ENCODE measurements at regions not wholly inside any gene's neighbourhood (a gene's known extent, or its start where the extent isn't known, plus 50 kb on each side); places are given as distances from the start of the nearest gene placed in this dataset.

GRCh38 chr2:172204762-172205161, 102.1 kb upstream of the DLX2 start:
- no peak for DNase-seq

DNA sequence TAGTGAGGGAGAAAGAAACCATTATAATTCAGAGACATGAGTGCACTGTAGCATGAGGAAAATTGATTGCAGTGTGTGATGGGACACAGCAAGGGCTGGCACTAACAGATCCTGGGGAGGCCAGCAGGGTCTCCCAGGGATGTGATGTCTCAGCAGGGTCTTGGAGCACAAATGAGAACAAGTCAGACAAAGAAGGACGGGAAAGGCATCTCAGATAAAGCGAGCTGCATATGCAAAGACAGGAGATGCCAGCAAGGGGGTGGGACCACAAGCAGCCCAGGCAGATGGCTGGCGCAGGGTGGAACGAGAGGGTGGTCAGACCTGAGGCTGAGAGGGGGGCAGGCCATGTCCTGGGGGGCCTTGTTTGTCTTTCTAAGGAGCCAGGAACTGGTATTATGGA, 102.6 kb upstream of the DLX2 start:
- no peak for DNase-seq

GRCh38 chr2:172207911-172208310, 105.2 kb upstream of the DLX2 start:
- DNase-seq = no peak

DNA sequence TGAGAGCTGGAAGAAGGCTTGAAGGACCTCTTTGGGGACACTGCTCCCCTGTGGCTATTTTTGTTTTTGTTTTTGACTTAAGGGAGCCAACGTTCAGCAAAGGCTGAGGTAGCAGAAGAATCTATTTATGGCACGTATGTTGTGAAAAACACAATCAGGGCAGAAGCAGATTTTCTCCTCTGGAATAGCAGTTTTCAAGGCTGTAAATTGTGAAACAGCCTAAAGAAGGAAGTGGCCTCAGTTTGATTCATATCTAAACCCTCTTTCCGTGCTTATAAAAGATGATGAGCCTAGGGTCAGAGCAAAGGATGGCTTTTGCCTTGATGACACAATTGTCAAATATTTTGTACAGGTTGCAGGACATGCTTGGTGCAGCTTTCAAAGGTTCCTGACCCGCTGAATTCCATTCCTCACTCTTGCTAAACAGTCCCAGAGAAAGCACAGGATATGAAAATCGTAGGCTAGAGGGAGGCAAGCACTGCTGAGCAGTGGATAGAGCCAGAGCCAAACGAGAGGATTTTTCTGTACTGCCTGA, 106.2 kb upstream of the DLX2 start:
- no peak for DNase-seq

DNA sequence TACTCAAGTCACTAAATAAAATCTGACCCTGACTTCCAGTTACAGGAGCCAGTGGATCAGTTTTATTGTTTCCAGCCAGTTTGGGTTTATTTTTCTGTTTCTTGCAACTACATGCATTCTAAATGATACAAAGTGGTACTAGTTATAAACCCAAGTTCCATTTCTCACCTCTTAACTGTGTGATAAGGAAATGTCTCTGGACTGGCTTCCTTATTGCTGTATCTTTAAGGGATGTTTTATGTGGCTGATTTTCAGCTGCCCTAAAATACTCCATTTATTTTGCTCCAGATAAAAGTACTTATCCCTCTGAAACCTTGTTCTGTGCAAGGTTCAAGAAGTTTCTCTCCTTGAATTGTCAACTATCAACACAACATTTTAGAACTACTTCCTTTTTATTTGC, 107.9 kb upstream of the DLX2 start:
- no peak for DNase-seq

DNA sequence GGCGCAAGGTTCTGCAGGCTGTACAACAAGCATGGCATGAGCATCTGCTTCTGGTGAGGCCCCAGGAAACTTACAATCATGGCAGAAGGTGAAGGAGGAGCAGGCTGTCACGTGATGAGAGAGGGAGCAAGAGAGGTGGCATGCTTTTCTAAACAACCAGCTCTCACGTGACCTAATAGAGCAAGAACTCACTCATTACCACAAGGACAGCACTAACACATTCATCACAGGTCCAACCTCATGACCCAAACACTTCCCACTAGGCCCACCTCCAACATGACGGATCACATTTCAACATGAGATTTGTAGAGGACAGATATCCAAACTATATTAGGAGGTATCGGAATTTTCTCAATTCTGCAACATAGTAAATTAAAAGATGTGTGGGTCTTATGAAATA, 108.8 kb upstream of the DLX2 start:
- DNase-seq = no peak

- no peak for DNase-seq
Observed at GRCh38 chr2:172213116-172213860, 110.6 kb upstream of the DLX2 start.

GRCh38 chr2:172214252-172214651, 111.6 kb upstream of the DLX2 start:
- DNase-seq = no peak

DNA sequence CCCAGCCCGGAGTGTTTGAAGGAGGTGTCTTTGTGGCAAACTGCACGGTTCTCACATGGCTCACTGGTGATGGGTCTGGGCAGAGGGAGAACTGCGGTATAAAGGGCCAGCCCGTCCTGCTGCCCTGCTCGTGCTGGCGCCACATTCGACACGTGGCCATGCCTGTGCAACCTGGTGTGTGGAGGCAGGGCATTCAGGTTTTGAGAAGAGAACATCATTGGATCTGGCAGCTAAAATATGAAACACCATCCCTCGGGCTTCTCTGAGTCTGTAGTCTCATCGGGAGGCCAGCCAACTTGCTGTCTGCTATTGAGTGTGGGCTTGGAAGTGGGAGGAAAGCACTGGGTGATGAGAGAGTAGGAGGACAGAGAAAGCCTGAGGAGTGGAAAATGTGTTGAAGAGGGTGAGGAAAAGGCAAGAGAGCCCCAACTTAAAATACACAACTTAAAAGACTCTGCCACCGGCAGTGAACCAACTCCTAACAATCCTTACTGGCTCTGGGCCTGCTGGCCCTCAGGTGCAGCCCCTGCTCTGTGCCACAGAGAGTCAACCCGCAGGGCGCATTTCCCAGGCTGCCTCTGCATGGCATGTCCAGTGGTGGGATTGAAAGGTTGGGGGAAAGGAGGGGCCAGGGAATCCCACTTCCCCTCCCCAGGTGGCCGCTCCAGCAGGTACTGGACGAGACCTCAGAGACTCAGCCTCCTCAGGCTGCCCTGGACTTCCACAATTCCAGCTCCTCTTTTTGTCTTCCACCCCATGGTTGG, 112.7 kb upstream of the DLX2 start:
- DNase-seq = no peak

DNA sequence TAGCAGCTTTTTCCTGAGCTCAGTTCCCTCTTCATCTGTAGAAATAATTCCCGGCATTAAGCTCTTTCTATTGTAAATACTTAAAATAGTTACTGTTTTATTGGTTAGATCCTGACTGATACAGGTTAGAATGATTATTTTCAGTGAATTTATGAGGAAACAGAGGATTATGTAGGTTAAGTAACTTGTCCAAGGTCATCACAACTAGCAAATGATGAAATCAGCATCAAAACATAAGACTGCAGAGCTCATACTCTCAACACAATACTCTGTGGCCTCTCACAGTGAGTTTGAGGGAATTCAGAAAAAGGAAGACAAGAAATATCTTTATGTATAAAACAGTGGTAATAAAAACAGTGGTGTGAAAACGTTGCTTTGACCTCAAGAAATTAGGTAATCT, 113.2 kb upstream of the DLX2 start:
- DNase-seq = no peak

DNA sequence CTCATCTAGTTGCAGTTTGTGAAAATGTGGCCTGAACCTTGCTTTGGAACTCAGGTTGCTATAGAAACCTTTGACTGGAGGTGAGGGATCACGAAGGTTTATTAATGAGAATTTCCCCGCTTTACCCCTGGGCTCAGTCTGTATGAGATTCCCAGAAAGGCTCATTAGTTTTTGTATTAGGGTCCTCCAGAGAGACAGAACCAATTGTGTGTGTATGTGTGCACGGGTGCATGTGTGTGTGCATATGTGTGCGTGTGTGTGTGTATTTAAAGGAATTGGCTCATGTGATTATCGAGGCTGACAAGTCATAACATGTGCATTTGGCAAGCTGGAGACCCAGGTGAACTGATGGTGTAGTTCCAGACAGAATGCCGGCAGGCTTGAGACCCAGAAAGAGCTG, 113.8 kb upstream of the DLX2 start:
- DNase-seq = no peak

- DNase-seq = no peak
Observed at GRCh38 chr2:172219201-172219600, 116.5 kb upstream of the DLX2 start.

- no peak for DNase-seq
Observed at GRCh38 chr2:172220121-172220520, 117.4 kb upstream of the DLX2 start.

DNA sequence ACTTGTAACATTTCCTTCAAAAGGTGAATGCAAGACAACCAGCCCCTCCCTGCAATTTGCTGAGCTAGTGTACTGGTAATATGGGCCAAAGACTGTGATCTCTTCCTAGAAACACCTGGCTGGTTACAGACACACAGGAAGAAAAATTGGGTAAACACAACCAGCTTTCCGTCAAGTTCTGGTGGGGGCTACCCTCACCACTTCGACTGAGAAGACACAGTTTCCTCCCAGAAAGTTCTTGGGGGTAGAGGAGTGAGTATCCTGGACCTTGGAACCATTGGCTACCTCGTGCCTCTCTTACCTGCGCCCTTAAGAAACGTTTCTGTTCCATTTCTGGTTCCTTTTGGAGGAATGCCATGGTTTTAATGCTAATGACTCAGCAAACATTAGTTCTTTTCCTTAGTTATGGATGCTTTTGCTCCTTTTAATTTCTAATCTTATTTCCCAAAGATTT, 120.9 kb upstream of the DLX2 start:
- no peak for DNase-seq

GRCh38 chr2:172225786-172226185, 123.1 kb upstream of the DLX2 start:
- no peak for DNase-seq

- no peak for DNase-seq
Observed at GRCh38 chr2:172226244-172227061, 123.8 kb upstream of the DLX2 start.

DNA sequence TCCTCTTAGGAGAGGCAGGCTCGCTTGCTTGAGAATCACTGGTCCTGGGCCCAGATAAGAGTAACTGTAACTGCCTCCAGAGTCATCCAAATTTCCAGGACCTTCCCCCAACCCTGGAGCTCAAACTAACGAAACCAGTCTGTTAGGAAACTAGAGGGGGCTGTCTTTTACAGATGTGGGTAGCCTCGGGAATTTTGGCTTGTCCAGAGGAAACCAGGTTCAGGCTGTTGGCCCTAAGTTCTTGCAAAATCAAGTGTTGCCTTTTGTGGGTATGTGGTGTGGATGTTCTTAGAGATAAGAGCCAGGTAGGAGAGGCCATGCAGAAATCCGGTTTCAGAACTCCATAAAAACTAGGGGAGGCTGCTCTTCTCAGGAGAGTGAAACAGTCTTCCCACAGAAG, 125.0 kb upstream of the DLX2 start:
- no peak for DNase-seq

- no peak for DNase-seq
Observed at GRCh38 chr2:172228177-172228808, 125.6 kb upstream of the DLX2 start.

DNA sequence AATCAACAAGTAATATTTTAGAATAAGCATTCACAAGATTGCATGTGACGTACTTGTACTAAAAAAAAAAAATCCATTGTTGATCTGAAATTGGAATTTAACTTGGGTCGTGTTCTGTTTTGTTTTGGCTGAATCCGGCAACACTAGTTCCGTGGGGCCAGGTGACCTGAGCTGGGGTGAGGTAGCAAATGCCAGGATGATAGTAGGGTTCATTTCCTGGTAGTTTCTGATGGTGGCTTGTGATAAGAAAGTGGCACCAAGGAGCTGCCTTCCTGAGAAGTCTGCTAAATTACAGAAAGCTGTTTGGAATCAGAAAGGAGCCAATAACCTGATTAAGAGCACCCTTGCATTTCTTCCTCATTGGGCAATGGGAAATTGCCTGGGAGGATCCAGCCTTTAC, 126.4 kb upstream of the DLX2 start:
- no peak for DNase-seq

DNA sequence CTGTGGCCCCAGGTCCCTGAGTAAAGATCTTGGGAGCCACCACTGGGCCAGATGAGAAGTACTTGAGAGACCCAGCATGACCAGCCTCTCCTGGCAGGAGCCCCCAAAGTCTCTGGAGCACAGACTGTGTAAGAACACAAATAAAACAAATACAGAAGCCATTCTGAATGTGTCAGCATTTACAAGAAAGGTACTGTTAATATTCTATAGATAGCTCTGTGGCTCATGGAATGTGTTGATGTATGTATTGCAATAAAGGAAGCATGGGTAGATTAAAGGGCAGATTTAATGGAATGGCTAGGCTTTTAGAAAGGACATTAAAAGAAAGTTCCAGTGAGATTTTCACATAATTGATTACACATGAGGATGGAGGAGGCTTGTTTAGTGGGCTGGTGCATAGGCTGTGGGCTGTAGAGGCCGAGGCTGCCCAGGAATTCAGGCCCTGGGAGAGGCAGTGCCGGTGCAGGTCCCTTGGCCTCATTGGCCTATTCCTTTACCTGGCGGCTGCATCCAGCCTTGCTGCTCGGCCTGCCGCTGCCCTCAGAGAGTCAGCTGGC, 127.7 kb upstream of the DLX2 start:
- DNase-seq = no peak

DNA sequence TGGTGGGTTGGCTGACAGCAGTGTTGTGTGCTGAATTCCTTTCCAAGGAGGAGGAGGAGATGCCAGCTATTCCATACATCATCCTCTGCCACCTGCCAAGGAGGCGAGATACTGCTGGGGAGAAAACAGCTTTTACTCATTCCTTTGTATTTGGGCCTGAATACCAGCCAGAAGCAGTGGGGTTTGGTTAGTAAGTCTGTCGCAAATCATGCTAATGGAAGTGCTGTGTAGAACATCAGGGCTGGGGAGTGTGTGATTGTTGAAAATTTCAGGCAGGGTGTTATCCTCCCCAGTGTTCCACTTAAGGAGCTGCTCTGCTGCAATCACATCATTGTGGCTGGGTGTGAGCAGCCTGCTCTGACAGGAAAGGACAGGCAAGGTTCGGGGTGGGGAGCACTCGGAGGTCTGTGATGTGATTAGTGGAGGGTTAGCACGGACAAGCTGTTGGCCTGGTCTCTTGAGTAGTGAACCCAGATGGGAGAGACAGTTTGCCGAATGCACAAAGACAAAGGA, 128.2 kb upstream of the DLX2 start:
- DNase-seq = peak; percentile 28

DNA sequence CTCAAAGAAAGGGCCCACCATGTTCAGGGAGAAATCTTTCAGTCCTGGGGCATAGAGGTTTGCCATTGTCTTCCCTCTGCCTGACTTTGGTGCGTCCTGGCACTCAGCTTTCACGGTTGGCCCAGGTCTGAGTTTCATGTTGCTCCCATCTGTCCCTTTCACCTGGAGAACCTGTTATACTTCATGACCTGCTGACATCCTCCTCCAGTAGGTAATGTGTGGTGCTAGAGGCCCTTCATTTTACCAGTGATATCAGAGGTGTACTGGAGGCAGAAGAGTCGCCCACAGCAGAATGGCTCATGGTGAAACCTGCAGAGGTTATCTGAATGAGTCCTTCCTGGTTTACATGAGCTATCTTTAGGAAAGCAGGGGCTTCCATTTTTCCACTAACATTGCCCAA, 128.8 kb upstream of the DLX2 start:
- no peak for DNase-seq
